SK-N-SH (cell line): ENCODE measurements at regions not wholly inside any gene's neighbourhood (a gene's known extent, or its start where the extent isn't known, plus 50 kb on each side); places are given as distances from the start of the nearest gene placed in this dataset.

Experiments used
- CTCF ChIA-PET: fragments of 300-600, 350-600 bp; formaldehyde crosslinking; extraction: SDS; loops from one replicate; lab custom pipeline; 2021; lab: Yijun Ruan, JAX
- POLR2A ChIA-PET: fragments of 350-600 bp; sonication (Branson Sonifier 250); formaldehyde crosslinking; extraction: SDS; loops from one replicate; lab custom pipeline; 2020; ENCODE audit warnings: antibody characterized with exemption, inconsistent platforms; lab: Yijun Ruan, JAX
- DNase-seq: peaks from one replicate; pipeline ENCODE4 v3.0.0; 2012
- H2AFZ ChIP-seq: fragments of 200-600 bp; sonication (generic); 2 replicates; pipeline ENCODE4 v1.8.1; 2016; ENCODE audit warnings: antibody characterized with exemption, mild to moderate bottlenecking, low read depth
- H3F3A ChIP-seq: fragments of 200-600 bp; sonication (generic); replicated peaks from 2 replicates; pipeline ENCODE3; 2016; ENCODE audit warnings: antibody characterized with exemption, mild to moderate bottlenecking; ENCODE audit not compliant: insufficient read depth
- H3K27ac ChIP-seq, 2 experiments: fragments of 200-500 bp in 1 of 2; fragments of 200-600 bp in 1 of 2; sonication (Bioruptor generic) in 1 of 2; sonication (generic), shearing (Covaris generic) in 1 of 2; 2 replicates each; pipeline versions ENCODE4 v1.5.1 to v1.6.1; 2014 to 2016; ENCODE audit warnings: low read depth in 2 of 2, inconsistent platforms in 1 of 2, low read length in 1 of 2, mild to moderate bottlenecking in 1 of 2, mixed read lengths in 1 of 2
- H3K27me3 ChIP-seq: fragments of 200-600 bp; sonication (generic), shearing (Covaris generic); 2 replicates; pipeline ENCODE4 v1.6.1; 2016; ENCODE audit warnings: mixed run types; ENCODE audit not compliant: insufficient read depth
- H3K36me3 ChIP-seq, 2 experiments: fragments of 200-500 bp in 1 of 2; fragments of 200-600 bp in 1 of 2; sonication (Bioruptor generic) in 1 of 2; sonication (generic) in 1 of 2; replicated peaks in 1 of 2; 2 replicates each; pipeline versions ENCODE3 to v1.5.1; 2014 to 2016; ENCODE audit warnings: low read length in 1 of 2, mild to moderate bottlenecking in 1 of 2; ENCODE audit not compliant: insufficient read depth in 2 of 2, control insufficient read depth in 1 of 2
- H3K4me1 ChIP-seq, 2 experiments: fragments of 200-500 bp in 1 of 2; fragments of 200-600 bp in 1 of 2; sonication (Bioruptor generic) in 1 of 2; sonication (generic), shearing (Covaris generic) in 1 of 2; 2 replicates each; pipeline versions ENCODE4 v1.5.1 to v1.6.1; 2014 to 2016; ENCODE audit warnings: low read depth in 1 of 2, low read length in 1 of 2, mixed run types in 1 of 2; ENCODE audit not compliant: insufficient read depth in 2 of 2, control insufficient read depth in 1 of 2
- H3K4me2 ChIP-seq: fragments of 200-600 bp; sonication (generic), shearing (Covaris generic); 2 replicates; pipeline ENCODE4 v1.6.1; 2017; ENCODE audit warnings: mixed run types
- H3K4me3 ChIP-seq, 2 experiments: fragments of 200-500 bp in 1 of 2; fragments of 200-600 bp in 1 of 2; sonication (Bioruptor generic) in 1 of 2; sonication (generic), shearing (Covaris generic) in 1 of 2; 2 replicates each; pipeline versions ENCODE4 v1.5.1 to v1.8.1; 2014 to 2016; ENCODE audit warnings: low read depth in 2 of 2, inconsistent platforms in 1 of 2, low read length in 1 of 2, mild to moderate bottlenecking in 1 of 2, mixed read lengths in 1 of 2, moderate library complexity in 1 of 2
- H3K79me2 ChIP-seq: fragments of 200-600 bp; sonication (generic); 2 replicates; pipeline ENCODE4 v1.8.1; 2017; ENCODE audit warnings: mild to moderate bottlenecking; ENCODE audit not compliant: insufficient read depth
- H3K9ac ChIP-seq: fragments of 200-600 bp; sonication (generic); 2 replicates; pipeline ENCODE4 v1.6.1; 2017; ENCODE audit warnings: mixed run types
- H3K9me2 ChIP-seq: fragments of 200-600 bp; sonication (generic); 2 replicates; pipeline ENCODE4 v1.6.1; 2017; ENCODE audit warnings: mixed run types
- H3K9me3 ChIP-seq: fragments of 200-600 bp; sonication (generic); 2 replicates; pipeline ENCODE4 v1.6.1; 2017; ENCODE audit warnings: mixed run types, mild to moderate bottlenecking, moderate library complexity
- H4K20me1 ChIP-seq: fragments of 200-600 bp; sonication (generic); 2 replicates; pipeline ENCODE4 v1.6.1; 2017; ENCODE audit warnings: mild to moderate bottlenecking, mixed run types; ENCODE audit not compliant: insufficient read depth
- FOSL2 ChIP-seq: IDR thresholded peaks from 2 replicates; pipeline ENCODE4 v1.4.0; 2012; ENCODE audit warnings: low read depth, mild to moderate bottlenecking, moderate library complexity, borderline replicate concordance
- GABPA ChIP-seq: IDR thresholded peaks from 2 replicates; pipeline ENCODE4 v1.4.0; 2012; ENCODE audit warnings: low read depth, mild to moderate bottlenecking
- MXI1 ChIP-seq: IDR thresholded peaks from 2 replicates; pipeline ENCODE4 v1.6.1; 2012; ENCODE audit warnings: mild to moderate bottlenecking, low read depth, low read length, improper control_type of control experiment
- NFIC ChIP-seq: IDR thresholded peaks from 2 replicates; pipeline ENCODE4 v1.4.0; 2012; ENCODE audit warnings: borderline replicate concordance
- NRF1 ChIP-seq: IDR thresholded peaks from 2 replicates; pipeline ENCODE4 v1.6.1; 2012; ENCODE audit warnings: low read depth, mild to moderate bottlenecking, low read length
- PBX3 ChIP-seq: IDR thresholded peaks from 2 replicates; pipeline ENCODE4; 2012
- POLR2AphosphoS5 ChIP-seq: IDR thresholded peaks from 2 replicates; pipeline ENCODE4 v1.6.1; 2012; ENCODE audit warnings: low read depth, low read length
- RAD21 ChIP-seq: IDR thresholded peaks from 2 replicates; pipeline ENCODE4 v1.6.1; 2012; ENCODE audit warnings: mild to moderate bottlenecking, low read length
- RCOR1 ChIP-seq: fragments of 150-350 bp; IDR thresholded peaks from 2 replicates; pipeline ENCODE4 v1.6.1; 2017; ENCODE audit warnings: antibody characterized with exemption, low read length
- RFX5 ChIP-seq: IDR thresholded peaks from 2 replicates; pipeline ENCODE4 v1.6.1; 2012; ENCODE audit warnings: mild to moderate bottlenecking, improper control_type of control experiment, low read length
- RXRA ChIP-seq: IDR thresholded peaks from 2 replicates; pipeline ENCODE4 v1.4.0; 2012; ENCODE audit warnings: low read depth, mild to moderate bottlenecking, borderline replicate concordance
- SIN3A ChIP-seq: IDR thresholded peaks from 2 replicates; pipeline ENCODE4 v1.6.1; 2012; ENCODE audit warnings: low read depth, mild to moderate bottlenecking, low read length, moderate library complexity, borderline replicate concordance
- SMC3 ChIP-seq: IDR thresholded peaks from 2 replicates; pipeline ENCODE4 v1.6.1; 2012; ENCODE audit warnings: low read depth, low read length, improper control_type of control experiment
- TCF12 ChIP-seq: IDR thresholded peaks from 2 replicates; pipeline ENCODE4 v1.4.0; 2012
- TEAD4 ChIP-seq: IDR thresholded peaks from 2 replicates; pipeline ENCODE4 v1.4.0; 2012; ENCODE audit warnings: mild to moderate bottlenecking, borderline replicate concordance; ENCODE audit not compliant: insufficient read depth
- YY1 ChIP-seq: IDR thresholded peaks from 2 replicates; pipeline ENCODE4 v1.4.0; 2012; ENCODE audit warnings: low read depth, mild to moderate bottlenecking
- WGBS: methylation state at CpG from one replicate; pipeline ENCODE4 v1.1.6; 2017; ENCODE audit warnings: low lambda C conversion rate; 5-methylcytosine and 5-hydroxymethylcytosine counted together
- TF ChIP-seq, protein P1 (sequence below): IDR thresholded peaks from 2 replicates; pipeline ENCODE4 v1.4.0; 2012; ENCODE audit warnings: low read depth, borderline replicate concordance
- TF ChIP-seq, protein P2 (sequence below): IDR thresholded peaks from 2 replicates; pipeline ENCODE4 v1.4.0; 2012; ENCODE audit warnings: low read depth, borderline replicate concordance
- TF ChIP-seq, protein P3 (sequence below): fragments of 150-350 bp; IDR thresholded peaks from 2 replicates; pipeline ENCODE4 v1.6.1; 2016; ENCODE audit warnings: mild to moderate bottlenecking, low read depth, low read length

DNA sequence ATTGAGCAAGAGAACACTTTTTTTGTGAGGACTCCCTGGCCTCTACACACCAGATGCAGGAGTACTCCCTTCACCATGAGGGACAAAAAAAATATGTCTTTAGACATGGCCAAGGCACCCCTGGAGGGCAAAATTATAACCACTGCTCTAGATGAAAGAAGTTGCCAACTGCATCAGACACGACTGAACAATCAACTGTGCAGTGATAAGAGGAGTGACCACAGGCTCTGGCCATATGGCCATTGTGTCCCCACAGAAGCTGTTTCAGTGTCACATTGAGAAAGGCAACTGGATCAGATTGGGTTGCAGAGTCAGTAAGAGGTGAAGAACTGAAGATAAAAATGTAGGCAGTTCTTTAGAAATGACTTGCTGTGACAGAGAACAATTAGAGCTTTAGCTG is 85.7 kb downstream of the C6orf118 start:
- Histone ChIP-seq H2AFZ (no peak overlapping the region), H3K4me1 (peaks cover 0 to 5% of the 10 kb centered on the region in 2 experiments; a peak in 2 of 4 replicates), H3F3A (no peaks in the 10 kb centered on the region), H3K27me3 (no peaks in the 10 kb centered on the region), H3K36me3 (no peaks in the 10 kb centered on the region), H3K4me3 (no peak overlapping the region), H3K9me2 (no peaks in the 10 kb centered on the region), H3K79me2 (no peaks in the 10 kb centered on the region), H3K9me3 (no peaks in the 10 kb centered on the region), H4K20me1 (no peaks in the 10 kb centered on the region), H3K4me2 (no peak overlapping the region), H3K9ac (no peak overlapping the region), H3K27ac (no peak overlapping the region)
- TF ChIP-seq RFX5 (no peak), SMC3 (no peak), FOSL2 (no peak), PBX3 (no peak), YY1 (no peak), NRF1 (no peak), POLR2AphosphoS5 (no peak), GABPA (no peak), MXI1 (no peak), RAD21 (no peak), SIN3A (no peak), TCF12 (no peak), TEAD4 (no peak), RCOR1 (no peak), NFIC (no peak), RXRA (no peak)
- TF ChIP-seq, protein P1, sequence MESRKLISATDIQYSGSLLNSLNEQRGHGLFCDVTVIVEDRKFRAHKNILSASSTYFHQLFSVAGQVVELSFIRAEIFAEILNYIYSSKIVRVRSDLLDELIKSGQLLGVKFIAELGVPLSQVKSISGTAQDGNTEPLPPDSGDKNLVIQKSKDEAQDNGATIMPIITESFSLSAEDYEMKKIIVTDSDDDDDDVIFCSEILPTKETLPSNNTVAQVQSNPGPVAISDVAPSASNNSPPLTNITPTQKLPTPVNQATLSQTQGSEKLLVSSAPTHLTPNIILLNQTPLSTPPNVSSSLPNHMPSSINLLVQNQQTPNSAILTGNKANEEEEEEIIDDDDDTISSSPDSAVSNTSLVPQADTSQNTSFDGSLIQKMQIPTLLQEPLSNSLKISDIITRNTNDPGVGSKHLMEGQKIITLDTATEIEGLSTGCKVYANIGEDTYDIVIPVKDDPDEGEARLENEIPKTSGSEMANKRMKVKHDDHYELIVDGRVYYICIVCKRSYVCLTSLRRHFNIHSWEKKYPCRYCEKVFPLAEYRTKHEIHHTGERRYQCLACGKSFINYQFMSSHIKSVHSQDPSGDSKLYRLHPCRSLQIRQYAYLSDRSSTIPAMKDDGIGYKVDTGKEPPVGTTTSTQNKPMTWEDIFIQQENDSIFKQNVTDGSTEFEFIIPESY, result no peak
- TF ChIP-seq, protein P2, sequence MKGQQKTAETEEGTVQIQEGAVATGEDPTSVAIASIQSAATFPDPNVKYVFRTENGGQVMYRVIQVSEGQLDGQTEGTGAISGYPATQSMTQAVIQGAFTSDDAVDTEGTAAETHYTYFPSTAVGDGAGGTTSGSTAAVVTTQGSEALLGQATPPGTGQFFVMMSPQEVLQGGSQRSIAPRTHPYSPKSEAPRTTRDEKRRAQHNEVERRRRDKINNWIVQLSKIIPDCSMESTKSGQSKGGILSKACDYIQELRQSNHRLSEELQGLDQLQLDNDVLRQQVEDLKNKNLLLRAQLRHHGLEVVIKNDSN, result no peak
- TF ChIP-seq, protein P3, sequence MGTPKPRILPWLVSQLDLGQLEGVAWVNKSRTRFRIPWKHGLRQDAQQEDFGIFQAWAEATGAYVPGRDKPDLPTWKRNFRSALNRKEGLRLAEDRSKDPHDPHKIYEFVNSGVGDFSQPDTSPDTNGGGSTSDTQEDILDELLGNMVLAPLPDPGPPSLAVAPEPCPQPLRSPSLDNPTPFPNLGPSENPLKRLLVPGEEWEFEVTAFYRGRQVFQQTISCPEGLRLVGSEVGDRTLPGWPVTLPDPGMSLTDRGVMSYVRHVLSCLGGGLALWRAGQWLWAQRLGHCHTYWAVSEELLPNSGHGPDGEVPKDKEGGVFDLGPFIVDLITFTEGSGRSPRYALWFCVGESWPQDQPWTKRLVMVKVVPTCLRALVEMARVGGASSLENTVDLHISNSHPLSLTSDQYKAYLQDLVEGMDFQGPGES, result no peak
- ChIA-PET CTCF (interaction anchor here (1.2 to 1.3 kb wide), 3 partner anchors 10 to 296 kb away, joined by 3 to 4 read pairs (median 3); no protein-coding TSS in a partner anchor), POLR2A (no interaction called here)
- no peak for DNase-seq
- WGBS, result 6% methylated on average over 1 of the region's 1 CpG
